AG04450 (cell line): ENCODE measurements at regions not wholly inside any gene's neighbourhood (a gene's known extent, or its start where the extent isn't known, plus 50 kb on each side); places are given as distances from the start of the nearest gene placed in this dataset.

ENCODE experiments used
- CTCF ChIA-PET: fragments of 300-600, 350-600 bp; formaldehyde crosslinking; extraction: SDS; loops from one replicate; lab custom pipeline; 2022; ENCODE audit warnings: antibody characterized with exemption, inconsistent platforms; lab: Charles Lee
- POLR2A ChIA-PET: fragments of 350-600 bp; formaldehyde crosslinking; extraction: SDS; loops from one replicate; lab custom pipeline; 2021; ENCODE audit warnings: antibody characterized with exemption, inconsistent platforms; lab: Yijun Ruan, JAX
- DNase-seq: peaks from one replicate; pipeline ENCODE4 v3.0.0-alpha.2; 2011; ENCODE audit warnings: low read depth, low spot score
- H3K27ac ChIP-seq: one replicate; pipeline ENCODE4 v1.5.1; 2012; ENCODE audit warnings: low read depth, low read length, control low read depth
- H3K27me3 ChIP-seq: one replicate; pipeline ENCODE4 v1.6.0; 2012; ENCODE audit warnings: low read length; ENCODE audit not compliant: control insufficient read depth, insufficient read depth
- H3K4me3 ChIP-seq: 2 replicates; pipeline ENCODE4 v1.5.1; 2011; ENCODE audit warnings: mild to moderate bottlenecking, low read depth, low read length, control low read depth
- H3K9me3 ChIP-seq: 2 replicates; pipeline ENCODE4 v1.5.1; 2012; ENCODE audit warnings: low read length; ENCODE audit not compliant: control insufficient read depth, insufficient read depth
- TF ChIP-seq, protein P1 (sequence below): IDR thresholded peaks from 2 replicates; pipeline ENCODE4 v1.5.1; 2011; ENCODE audit warnings: low read depth, low read length, control low read depth, inconsistent platforms

DNA sequence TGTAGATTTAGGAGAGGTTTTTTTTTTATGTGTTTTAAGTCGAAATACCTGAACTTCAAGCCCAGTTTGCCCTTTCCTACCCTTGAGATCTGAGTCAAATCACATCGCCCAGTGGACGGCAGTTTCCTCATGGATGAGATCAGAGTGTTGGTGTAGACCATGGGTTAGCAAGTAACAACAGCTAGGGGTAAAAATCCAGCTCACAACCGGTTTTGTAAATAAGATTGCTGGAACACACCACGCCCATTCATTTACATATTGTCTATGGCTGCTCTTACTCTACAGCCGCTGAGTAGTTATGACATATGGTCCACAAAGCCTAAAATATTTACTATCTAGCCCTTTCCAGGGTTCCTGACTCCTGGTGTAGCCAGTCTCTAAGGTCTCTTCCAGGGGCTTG, 158.5 kb upstream of the PLEKHG7 start:
- TF ChIP-seq, protein P1, sequence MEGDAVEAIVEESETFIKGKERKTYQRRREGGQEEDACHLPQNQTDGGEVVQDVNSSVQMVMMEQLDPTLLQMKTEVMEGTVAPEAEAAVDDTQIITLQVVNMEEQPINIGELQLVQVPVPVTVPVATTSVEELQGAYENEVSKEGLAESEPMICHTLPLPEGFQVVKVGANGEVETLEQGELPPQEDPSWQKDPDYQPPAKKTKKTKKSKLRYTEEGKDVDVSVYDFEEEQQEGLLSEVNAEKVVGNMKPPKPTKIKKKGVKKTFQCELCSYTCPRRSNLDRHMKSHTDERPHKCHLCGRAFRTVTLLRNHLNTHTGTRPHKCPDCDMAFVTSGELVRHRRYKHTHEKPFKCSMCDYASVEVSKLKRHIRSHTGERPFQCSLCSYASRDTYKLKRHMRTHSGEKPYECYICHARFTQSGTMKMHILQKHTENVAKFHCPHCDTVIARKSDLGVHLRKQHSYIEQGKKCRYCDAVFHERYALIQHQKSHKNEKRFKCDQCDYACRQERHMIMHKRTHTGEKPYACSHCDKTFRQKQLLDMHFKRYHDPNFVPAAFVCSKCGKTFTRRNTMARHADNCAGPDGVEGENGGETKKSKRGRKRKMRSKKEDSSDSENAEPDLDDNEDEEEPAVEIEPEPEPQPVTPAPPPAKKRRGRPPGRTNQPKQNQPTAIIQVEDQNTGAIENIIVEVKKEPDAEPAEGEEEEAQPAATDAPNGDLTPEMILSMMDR: no peak
- Histone ChIP-seq H3K27me3 (no peaks in the 10 kb centered on the region), H3K4me3 (no peak overlapping the region), H3K9me3 (no peaks in the 10 kb centered on the region; the same call in 1 of the 2 replicates), H3K27ac (no peak overlapping the region)
- CTCF ChIA-PET: interaction anchor here (0.7 kb wide), 1 partner anchor 50 kb away, joined by 3 read pairs; no protein-coding TSS in a partner anchor
- POLR2A ChIA-PET: no interaction called here
- no peak for DNase-seq

DNA sequence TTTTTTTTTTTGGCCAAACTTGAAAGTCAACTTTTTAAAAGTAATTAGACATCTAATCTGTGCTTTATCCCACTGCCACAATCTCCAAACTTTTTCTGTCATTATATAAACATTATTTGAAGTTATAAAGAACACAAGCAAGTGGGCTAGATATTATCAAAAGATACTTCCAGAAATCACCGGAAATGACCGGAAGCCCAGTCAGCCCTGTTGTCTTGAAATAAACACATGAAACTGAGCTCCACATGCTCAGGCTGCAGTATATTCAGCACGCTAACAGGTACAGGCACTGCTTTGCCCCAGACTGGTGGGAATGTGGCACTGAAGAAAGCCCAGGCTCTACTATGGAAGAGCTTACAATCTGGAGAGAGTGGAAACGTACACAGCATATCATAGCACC, 158.9 kb upstream of the PLEKHG7 start:
- Histone ChIP-seq H3K27ac (no peak overlapping the region), H3K9me3 (no peaks in the 10 kb centered on the region; the same call in 1 of the 2 replicates), H3K4me3 (no peak overlapping the region), H3K27me3 (no peaks in the 10 kb centered on the region)
- no peak for DNase-seq
- ChIA-PET POLR2A (no interaction called here), CTCF (interaction anchor here (0.7 kb wide), 1 partner anchor 49 kb away, joined by 3 read pairs; no protein-coding TSS in a partner anchor)
- TF ChIP-seq, protein P1: no peak

DNA sequence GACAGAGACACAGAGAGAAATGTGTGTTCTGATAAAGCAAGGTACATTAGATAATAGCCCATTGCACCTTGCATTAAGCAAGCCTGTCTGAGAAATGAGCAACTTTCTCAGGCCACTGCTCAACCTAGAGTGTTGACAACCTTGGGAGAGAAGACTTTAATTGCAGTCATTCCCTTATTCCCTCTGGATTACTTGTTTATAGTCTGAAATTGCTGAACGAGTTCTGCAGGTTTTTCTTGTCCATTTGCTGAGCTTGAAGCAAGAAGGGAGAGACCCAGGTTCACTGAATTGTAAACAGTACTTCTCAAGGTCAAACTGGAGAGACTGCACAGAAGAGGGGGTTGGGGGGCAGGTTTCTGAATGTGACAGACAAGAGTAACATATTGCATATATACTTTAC, 159.4 kb upstream of the PLEKHG7 start:
- ChIA-PET CTCF (no interaction called here), POLR2A (no interaction called here)
- Histone ChIP-seq H3K27me3 (no peaks in the 10 kb centered on the region), H3K4me3 (no peak overlapping the region), H3K27ac (no peak overlapping the region), H3K9me3 (no peaks in the 10 kb centered on the region; the same call in 1 of the 2 replicates)
- DNase-seq: no peak
- TF ChIP-seq, protein P1: no peak

DNA sequence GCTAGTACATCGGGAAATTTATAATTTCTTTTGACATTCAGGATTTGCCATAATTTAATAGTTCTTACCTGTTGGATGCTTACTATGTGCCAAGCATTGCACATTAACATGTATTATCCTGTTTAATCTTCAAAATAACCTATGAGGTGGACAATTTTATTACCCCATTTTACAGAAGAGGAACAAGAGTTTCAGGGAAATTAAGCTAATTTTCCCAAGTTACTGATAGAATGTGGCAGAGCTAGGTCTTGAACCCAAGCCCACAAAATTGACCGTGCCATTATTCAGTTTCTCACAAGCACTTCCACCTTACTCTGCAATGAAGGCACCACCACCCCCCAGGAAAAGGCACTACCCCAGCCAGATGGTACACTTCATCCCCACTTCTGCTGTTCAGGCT, 161.1 kb upstream of the PLEKHG7 start:
- H3K9me3 ChIP-seq: no peaks in the 10 kb centered on the region; the same call in 1 of the 2 replicates
- TF ChIP-seq, protein P1: no peak
- no peak for DNase-seq
- H3K27ac ChIP-seq: no peak overlapping the region
- POLR2A ChIA-PET: no interaction called here
- CTCF ChIA-PET: interaction anchor here (0.8 kb wide), 1 partner anchor 447 kb away, joined by 4 read pairs; no protein-coding TSS in a partner anchor
- no peaks in the 10 kb centered on the region for H3K27me3 ChIP-seq
- H3K4me3 ChIP-seq: no peak overlapping the region

DNA sequence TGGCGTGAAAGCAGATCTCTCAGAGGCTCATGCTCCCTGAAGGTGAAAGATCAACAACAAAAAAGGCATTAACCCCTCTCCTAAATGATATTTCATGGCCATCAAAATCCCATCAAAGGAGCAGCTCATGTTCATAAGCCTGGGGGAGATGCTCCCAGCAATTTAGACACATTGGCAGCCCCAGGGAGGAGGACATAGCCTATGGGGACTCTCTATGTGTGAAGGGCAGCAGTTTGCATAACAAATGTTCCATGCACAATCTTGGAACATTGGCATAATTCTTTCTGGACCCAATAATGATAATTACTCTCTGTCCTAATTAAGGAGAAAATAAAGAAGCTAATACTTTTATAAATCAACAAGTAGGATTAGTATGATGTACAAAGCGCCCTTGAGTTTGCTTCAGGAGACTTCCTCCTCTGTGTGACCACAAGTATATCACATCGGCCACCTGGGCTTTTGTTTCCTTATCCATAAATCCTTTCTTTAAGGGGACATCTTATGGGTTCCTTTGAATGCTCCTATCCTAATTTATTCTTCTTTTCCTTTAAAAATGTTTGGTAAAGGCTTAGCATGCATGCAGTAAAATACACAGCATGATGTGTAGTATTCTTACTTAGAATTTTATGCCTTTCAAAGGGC, 161.9 kb upstream of the PLEKHG7 start:
- no peak overlapping the region for H3K27ac ChIP-seq
- DNase-seq: no peak
- H3K4me3 ChIP-seq: no peak overlapping the region
- ChIA-PET POLR2A (no interaction called here), CTCF (no interaction called here)
- TF ChIP-seq, protein P1: no peak
- H3K9me3 ChIP-seq: no peaks in the 10 kb centered on the region; the same call in 1 of the 2 replicates
- H3K27me3 ChIP-seq: no peaks in the 10 kb centered on the region
